Body of pancreas (tissue), 4 donors: ENCODE measurements at regions not wholly inside any gene's neighbourhood (a gene's known extent, or its start where the extent isn't known, plus 50 kb on each side); places are given as distances from the start of the nearest gene placed in this dataset.
"Not testable (repeated sequence)": the region's sequence is repeated elsewhere in the genome, so short reads cannot be mapped to it uniquely, and the experiment has no call there.

Experiments used
- POLR2A ChIP-seq, 3 donors: fragments of 450-650 bp; IDR thresholded peaks; one replicate each; pipeline ENCODE4 v1.6.1; 2016; ENCODE audit warnings: antibody characterized with exemption in 3 of 3, mild to moderate bottlenecking in 2 of 3
- TF ChIP-seq, protein P1 (sequence below), 7 experiments: fragments of 450-650 bp in 4 of 7; fragments of 200-600 bp in 3 of 7; sonication (generic) in 3 of 7; IDR thresholded peaks; one replicate each; pipeline ENCODE4 v1.5.1; 2016 to 2019; ENCODE audit warnings: antibody characterized with exemption in 7 of 7

DNA sequence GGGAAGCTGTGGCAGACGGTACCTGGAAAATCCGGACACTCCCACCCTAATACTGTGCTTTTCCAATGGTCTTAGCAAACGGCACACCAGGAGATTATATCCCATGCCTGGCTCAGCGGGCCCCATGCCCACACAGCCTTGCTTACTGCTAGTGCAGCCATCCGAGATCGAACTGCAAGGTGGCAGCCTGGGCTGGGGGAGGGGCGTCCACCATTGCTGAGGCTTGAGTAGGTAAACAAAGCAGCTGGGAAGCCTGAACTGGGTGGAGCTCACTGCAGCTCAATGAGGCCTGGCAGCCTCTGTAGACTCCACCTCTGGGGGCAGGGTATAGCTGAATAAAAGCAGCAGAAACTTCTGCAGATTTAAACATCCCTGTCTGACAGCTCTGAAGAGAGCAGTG is 4396.8 kb upstream of the OR11H1 start:
- TF ChIP-seq, protein P1, sequence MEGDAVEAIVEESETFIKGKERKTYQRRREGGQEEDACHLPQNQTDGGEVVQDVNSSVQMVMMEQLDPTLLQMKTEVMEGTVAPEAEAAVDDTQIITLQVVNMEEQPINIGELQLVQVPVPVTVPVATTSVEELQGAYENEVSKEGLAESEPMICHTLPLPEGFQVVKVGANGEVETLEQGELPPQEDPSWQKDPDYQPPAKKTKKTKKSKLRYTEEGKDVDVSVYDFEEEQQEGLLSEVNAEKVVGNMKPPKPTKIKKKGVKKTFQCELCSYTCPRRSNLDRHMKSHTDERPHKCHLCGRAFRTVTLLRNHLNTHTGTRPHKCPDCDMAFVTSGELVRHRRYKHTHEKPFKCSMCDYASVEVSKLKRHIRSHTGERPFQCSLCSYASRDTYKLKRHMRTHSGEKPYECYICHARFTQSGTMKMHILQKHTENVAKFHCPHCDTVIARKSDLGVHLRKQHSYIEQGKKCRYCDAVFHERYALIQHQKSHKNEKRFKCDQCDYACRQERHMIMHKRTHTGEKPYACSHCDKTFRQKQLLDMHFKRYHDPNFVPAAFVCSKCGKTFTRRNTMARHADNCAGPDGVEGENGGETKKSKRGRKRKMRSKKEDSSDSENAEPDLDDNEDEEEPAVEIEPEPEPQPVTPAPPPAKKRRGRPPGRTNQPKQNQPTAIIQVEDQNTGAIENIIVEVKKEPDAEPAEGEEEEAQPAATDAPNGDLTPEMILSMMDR (IDR thresholded peaks at IDR 0.05): not testable (repeated sequence)
- TF ChIP-seq POLR2A (IDR thresholded peaks at IDR 0.05): not testable (repeated sequence)
